Prostate gland (tissue), 2 donors: ENCODE measurements at regions not wholly inside any gene's neighbourhood (a gene's known extent, or its start where the extent isn't known, plus 50 kb on each side); places are given as distances from the start of the nearest gene placed in this dataset.

Source experiments
- DNase-seq: peaks from one replicate; pipeline ENCODE4 v3.0.0-alpha.2; 2019; ENCODE audit warnings: low spot score
- H3K27ac ChIP-seq, 2 donors: fragments of 200-600 bp; sonication (generic); 2 replicates each; pipeline ENCODE4 v1.5.1; 2017 to 2019
- H3K27me3 ChIP-seq: fragments of 200-600 bp; sonication (generic); replicated peaks from 2 replicates; pipeline ENCODE4 v1.5.1; 2019; ENCODE audit not compliant: insufficient read depth
- H3K36me3 ChIP-seq, 2 donors: fragments of 200-600 bp; sonication (generic); 1 replicate in 1 of 2; 2 replicates in 1 of 2; pipeline versions ENCODE4 v1.5.1 to v1.8.1; 2017 to 2019
- H3K4me1 ChIP-seq: fragments of 200-600 bp; sonication (generic); replicated peaks from 2 replicates; pipeline ENCODE4 v1.5.1; 2019
- H3K4me3 ChIP-seq, 2 donors: fragments of 200-600 bp; sonication (generic); 2 replicates each; pipeline ENCODE4 v1.5.1; 2017 to 2019
- H3K9me3 ChIP-seq: fragments of 200-600 bp; sonication (generic); 2 replicates; pipeline ENCODE4 v1.5.1; 2017
- POLR2A ChIP-seq: fragments of 450-650 bp; IDR thresholded peaks from one replicate; pipeline ENCODE4 v1.6.1; 2016; ENCODE audit warnings: antibody characterized with exemption, mild to moderate bottlenecking
- POLR2AphosphoS5 ChIP-seq: sonication (generic); formaldehyde crosslinking; IDR thresholded peaks from one replicate; pipeline ENCODE4 v1.6.1; 2017; ENCODE audit warnings: antibody characterized with exemption
- WGBS: methylation state at CpG from one replicate; pipeline ENCODE4 v1.1.5; 2018; 5-methylcytosine and 5-hydroxymethylcytosine counted together
- intact Hi-C: fragments of 100-400 bp; cut with DNase I; formaldehyde crosslinking; loops from one replicate; pipeline ENCODE4 v1.14.2; 2022
- TF ChIP-seq, protein P1 (sequence below), 4 experiments: fragments of 200-600 bp in 2 of 4; fragments of 450-650 bp in 2 of 4; sonication (generic) in 2 of 4; IDR thresholded peaks; 1 replicate in 3 of 4; 2 replicates in 1 of 4; pipeline ENCODE4 v1.5.1; 2016 to 2019; ENCODE audit warnings: antibody characterized with exemption in 4 of 4, mild to moderate bottlenecking in 2 of 4, moderate library complexity in 2 of 4

GRCh38 chr10:113458944-113459343, 93.9 kb upstream of the HABP2 start:
- 90% methylated on average over 5 of the region's 5 CpGs for WGBS
- no peak for DNase-seq
- H3K9me3 ChIP-seq = no peaks in the 10 kb centered on the region
- TF ChIP-seq, protein P1, sequence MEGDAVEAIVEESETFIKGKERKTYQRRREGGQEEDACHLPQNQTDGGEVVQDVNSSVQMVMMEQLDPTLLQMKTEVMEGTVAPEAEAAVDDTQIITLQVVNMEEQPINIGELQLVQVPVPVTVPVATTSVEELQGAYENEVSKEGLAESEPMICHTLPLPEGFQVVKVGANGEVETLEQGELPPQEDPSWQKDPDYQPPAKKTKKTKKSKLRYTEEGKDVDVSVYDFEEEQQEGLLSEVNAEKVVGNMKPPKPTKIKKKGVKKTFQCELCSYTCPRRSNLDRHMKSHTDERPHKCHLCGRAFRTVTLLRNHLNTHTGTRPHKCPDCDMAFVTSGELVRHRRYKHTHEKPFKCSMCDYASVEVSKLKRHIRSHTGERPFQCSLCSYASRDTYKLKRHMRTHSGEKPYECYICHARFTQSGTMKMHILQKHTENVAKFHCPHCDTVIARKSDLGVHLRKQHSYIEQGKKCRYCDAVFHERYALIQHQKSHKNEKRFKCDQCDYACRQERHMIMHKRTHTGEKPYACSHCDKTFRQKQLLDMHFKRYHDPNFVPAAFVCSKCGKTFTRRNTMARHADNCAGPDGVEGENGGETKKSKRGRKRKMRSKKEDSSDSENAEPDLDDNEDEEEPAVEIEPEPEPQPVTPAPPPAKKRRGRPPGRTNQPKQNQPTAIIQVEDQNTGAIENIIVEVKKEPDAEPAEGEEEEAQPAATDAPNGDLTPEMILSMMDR (IDR thresholded peaks at IDR 0.05) = no peak
- TF ChIP-seq POLR2AphosphoS5 = no peak
- no peak for TF ChIP-seq POLR2A
- no peaks in the 10 kb centered on the region for H3K4me1 ChIP-seq
- no peak overlapping the region for H3K4me3 ChIP-seq
- H3K27me3 ChIP-seq = no peaks in the 10 kb centered on the region
- intact Hi-C loops = no loop called here
- H3K36me3 ChIP-seq = no peaks in the 10 kb centered on the region
- H3K27ac ChIP-seq = no peak overlapping the region

- DNase-seq = no peak
- H3K27ac ChIP-seq = no peak overlapping the region
- TF ChIP-seq POLR2A (no peak), POLR2AphosphoS5 (no peak)
- TF ChIP-seq, protein P1 (IDR thresholded peaks at IDR 0.05) = no peak
- WGBS = 91% methylated on average over 8 of the region's 8 CpGs
- no peaks in the 10 kb centered on the region for H3K4me1 ChIP-seq
- H3K27me3 ChIP-seq = no peaks in the 10 kb centered on the region
- H3K4me3 ChIP-seq = no peak overlapping the region
- H3K9me3 ChIP-seq = no peaks in the 10 kb centered on the region
- intact Hi-C loops = no loop called here
- no peaks in the 10 kb centered on the region for H3K36me3 ChIP-seq
Observed at GRCh38 chr10:113459626-113460280, 93.1 kb upstream of the HABP2 start.

- Histone ChIP-seq H3K36me3 (no peaks in the 10 kb centered on the region), H3K27ac (no peak overlapping the region), H3K4me3 (no peak overlapping the region), H3K4me1 (no peaks in the 10 kb centered on the region), H3K27me3 (no peaks in the 10 kb centered on the region), H3K9me3 (no peaks in the 10 kb centered on the region)
- WGBS = 17% methylated on average over 1 of the region's 1 CpG
- intact Hi-C loops = no loop called here
- TF ChIP-seq, protein P1 (IDR thresholded peaks at IDR 0.05) = no peak
- TF ChIP-seq POLR2AphosphoS5 (no peak), POLR2A (no peak)
- DNase-seq = no peak
Observed at GRCh38 chr10:113463083-113463482, 89.8 kb upstream of the HABP2 start.

DNA sequence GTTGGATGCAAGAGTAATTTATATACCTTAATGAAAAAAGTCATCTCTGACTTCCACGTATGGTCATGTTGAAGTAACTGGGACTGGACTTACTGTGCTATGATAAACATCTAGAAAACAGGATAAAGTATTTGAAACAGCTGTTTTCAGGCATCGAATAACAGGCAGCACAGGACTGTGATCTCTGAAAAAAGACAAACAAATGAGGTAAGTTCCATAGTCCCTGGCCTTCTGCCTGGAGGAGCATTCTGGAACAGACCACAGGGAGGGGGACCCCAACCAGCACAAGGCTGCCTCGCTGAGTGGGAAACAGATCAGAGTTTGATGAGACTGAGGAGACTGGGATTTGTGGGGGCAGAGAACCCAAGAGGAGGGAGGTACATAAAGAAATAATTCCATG, 89.1 kb upstream of the HABP2 start:
- H3K4me1 ChIP-seq = no peaks in the 10 kb centered on the region
- no peak for DNase-seq
- no peak overlapping the region for H3K27ac ChIP-seq
- no peaks in the 10 kb centered on the region for H3K36me3 ChIP-seq
- intact Hi-C loops = no loop called here
- no peaks in the 10 kb centered on the region for H3K27me3 ChIP-seq
- 12% methylated on average over 3 of the region's 3 CpGs for WGBS
- H3K9me3 ChIP-seq = no peaks in the 10 kb centered on the region
- H3K4me3 ChIP-seq = no peak overlapping the region
- TF ChIP-seq POLR2AphosphoS5 (peak; percentile 30), POLR2A (no peak)
- TF ChIP-seq, protein P1 (IDR thresholded peaks at IDR 0.05) = no peak

- intact Hi-C loops = no loop called here
- H3K27ac ChIP-seq = no peak overlapping the region
- no peak overlapping the region for H3K4me3 ChIP-seq
- no peak for DNase-seq
- no peaks in the 10 kb centered on the region for H3K27me3 ChIP-seq
- no peaks in the 10 kb centered on the region for H3K36me3 ChIP-seq
- H3K9me3 ChIP-seq = no peaks in the 10 kb centered on the region
- TF ChIP-seq POLR2AphosphoS5 (no peak), POLR2A (no peak)
- TF ChIP-seq, protein P1 (IDR thresholded peaks at IDR 0.05) = no peak
- 98% methylated on average over 3 of the region's 3 CpGs for WGBS
- peaks cover 4% of the 10 kb centered on the region for H3K4me1 ChIP-seq
Observed at GRCh38 chr10:113469796-113470195, 83.1 kb upstream of the HABP2 start.
